ENCODE measurements at regions not wholly inside any gene's neighbourhood (a gene's known extent, or its start where the extent isn't known, plus 50 kb on each side); places are given as distances from the start of the nearest gene placed in this dataset.

GRCh38 chr12:23211384-23212320, 586.7 kb downstream of the ETNK1 start:
- no peak overlapping the region for H3K27ac ChIP-seq
- TF ChIP-seq, protein P1, sequence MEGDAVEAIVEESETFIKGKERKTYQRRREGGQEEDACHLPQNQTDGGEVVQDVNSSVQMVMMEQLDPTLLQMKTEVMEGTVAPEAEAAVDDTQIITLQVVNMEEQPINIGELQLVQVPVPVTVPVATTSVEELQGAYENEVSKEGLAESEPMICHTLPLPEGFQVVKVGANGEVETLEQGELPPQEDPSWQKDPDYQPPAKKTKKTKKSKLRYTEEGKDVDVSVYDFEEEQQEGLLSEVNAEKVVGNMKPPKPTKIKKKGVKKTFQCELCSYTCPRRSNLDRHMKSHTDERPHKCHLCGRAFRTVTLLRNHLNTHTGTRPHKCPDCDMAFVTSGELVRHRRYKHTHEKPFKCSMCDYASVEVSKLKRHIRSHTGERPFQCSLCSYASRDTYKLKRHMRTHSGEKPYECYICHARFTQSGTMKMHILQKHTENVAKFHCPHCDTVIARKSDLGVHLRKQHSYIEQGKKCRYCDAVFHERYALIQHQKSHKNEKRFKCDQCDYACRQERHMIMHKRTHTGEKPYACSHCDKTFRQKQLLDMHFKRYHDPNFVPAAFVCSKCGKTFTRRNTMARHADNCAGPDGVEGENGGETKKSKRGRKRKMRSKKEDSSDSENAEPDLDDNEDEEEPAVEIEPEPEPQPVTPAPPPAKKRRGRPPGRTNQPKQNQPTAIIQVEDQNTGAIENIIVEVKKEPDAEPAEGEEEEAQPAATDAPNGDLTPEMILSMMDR (conservative IDR thresholded peaks at IDR 0.05), result no peak

DNA sequence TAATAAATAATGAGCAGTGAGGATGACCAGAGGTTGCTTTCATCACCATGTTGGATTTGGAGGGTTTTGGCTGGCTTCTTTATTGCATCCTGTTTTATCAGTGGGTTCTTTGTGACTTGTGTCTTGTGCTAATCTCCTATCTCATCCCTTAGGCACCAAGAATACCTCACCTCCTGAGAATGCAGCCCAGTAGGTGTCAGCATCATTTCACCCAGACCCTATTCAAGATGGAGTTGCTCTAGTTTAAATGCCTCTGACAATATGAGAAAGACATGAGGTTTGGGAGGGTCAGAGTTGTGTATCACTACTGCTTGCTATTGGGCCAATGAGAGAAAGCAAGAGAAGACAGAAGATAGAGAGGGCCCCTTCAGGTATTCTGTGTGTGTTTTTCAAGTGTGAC, 592.2 kb downstream of the ETNK1 start:
- TF ChIP-seq, protein P1 (conservative IDR thresholded peaks at IDR 0.05), result no peak
- H3K27ac ChIP-seq, result no peak overlapping the region

GRCh38 chr12:23217667-23218066, 592.7 kb downstream of the ETNK1 start:
- TF ChIP-seq, protein P1 (conservative IDR thresholded peaks at IDR 0.05), result no peak
- no peak overlapping the region for H3K27ac ChIP-seq

- TF ChIP-seq, protein P1 (conservative IDR thresholded peaks at IDR 0.05), result peak; percentile 72
- no peak overlapping the region for H3K27ac ChIP-seq
Observed at GRCh38 chr12:23221066-23221465, 596.1 kb downstream of the ETNK1 start.

- TF ChIP-seq, protein P1 (conservative IDR thresholded peaks at IDR 0.05), result no peak
- H3K27ac ChIP-seq, result no peak overlapping the region
Observed at GRCh38 chr12:23221926-23222325, 597.0 kb downstream of the ETNK1 start.

DNA sequence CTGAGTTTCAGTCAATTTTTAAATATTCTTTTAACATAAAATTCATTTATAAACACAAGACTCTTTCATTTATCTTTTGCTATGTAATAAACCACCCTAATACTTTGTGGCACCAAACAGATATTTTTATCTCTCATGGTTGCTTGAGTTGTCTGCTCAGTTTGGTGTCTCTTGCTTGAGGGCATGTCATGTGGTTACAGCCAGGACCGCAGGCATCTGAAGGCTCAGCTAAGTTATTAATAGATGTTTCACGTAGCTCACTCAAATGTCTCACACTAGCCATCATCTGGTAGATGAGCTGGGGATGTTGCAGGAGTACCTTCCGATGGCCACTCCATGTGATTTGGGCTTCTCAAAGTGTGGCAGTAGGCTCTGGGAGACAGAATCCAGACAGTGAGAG, 597.8 kb downstream of the ETNK1 start:
- TF ChIP-seq, protein P1 (conservative IDR thresholded peaks at IDR 0.05), result no peak
- no peak overlapping the region for H3K27ac ChIP-seq

DNA sequence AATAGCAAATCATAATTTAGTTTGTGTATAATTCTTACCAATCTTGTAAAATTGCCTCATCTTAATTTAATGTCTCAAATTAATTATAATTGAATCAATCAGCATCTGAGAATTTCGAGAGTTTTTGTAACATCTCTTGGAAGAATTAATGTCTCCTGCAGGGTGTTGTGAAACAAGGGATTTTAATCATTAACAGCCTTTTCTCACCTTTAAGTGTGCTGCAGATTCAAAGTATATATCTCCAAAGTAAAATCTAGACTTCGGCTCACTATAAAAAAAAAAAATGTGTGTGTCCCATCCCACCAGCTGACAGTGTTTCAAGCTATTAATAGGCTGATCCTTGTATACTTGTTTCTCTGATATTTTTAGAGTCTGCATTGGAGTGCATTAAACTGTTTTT, 603.1 kb downstream of the ETNK1 start:
- no peak overlapping the region for H3K27ac ChIP-seq
- TF ChIP-seq, protein P1 (conservative IDR thresholded peaks at IDR 0.05), result no peak

Measured in VCaP (cell line).